ENCODE measurements at regions not wholly inside any gene's neighbourhood (a gene's known extent, or its start where the extent isn't known, plus 50 kb on each side); places are given as distances from the start of the nearest gene placed in this dataset.

GRCh38 chr22:27467711-27468110, 333.8 kb downstream of the MN1 start:
- no peak for DNase-seq

GRCh38 chr22:27468712-27469111, 332.8 kb downstream of the MN1 start:
- no peak for DNase-seq

- no peak for DNase-seq
Observed at GRCh38 chr22:27470169-27470772, 331.3 kb downstream of the MN1 start.

- DNase-seq, result no peak
Observed at GRCh38 chr22:27472975-27473374, 328.6 kb downstream of the MN1 start.

- no peak for DNase-seq
Observed at GRCh38 chr22:27473533-27473932, 328.0 kb downstream of the MN1 start.

- DNase-seq, result no peak
Observed at GRCh38 chr22:27474112-27474571, 327.4 kb downstream of the MN1 start.

GRCh38 chr22:27474711-27475547, 326.6 kb downstream of the MN1 start:
- DNase-seq, result no peak

GRCh38 chr22:27475548-27475897, 326.0 kb downstream of the MN1 start:
- DNase-seq, result no peak

- DNase-seq, result no peak
Observed at GRCh38 chr22:27476318-27476717, 325.2 kb downstream of the MN1 start.

GRCh38 chr22:27476729-27477128, 324.8 kb downstream of the MN1 start:
- no peak for DNase-seq

- DNase-seq, result no peak
Observed at GRCh38 chr22:27477171-27477570, 324.4 kb downstream of the MN1 start.

- no peak for DNase-seq
Observed at GRCh38 chr22:27480487-27480886, 321.1 kb downstream of the MN1 start.

- DNase-seq, result no peak
Observed at GRCh38 chr22:27482402-27482801, 319.2 kb downstream of the MN1 start.

GRCh38 chr22:27483095-27483785, 318.3 kb downstream of the MN1 start:
- DNase-seq, result no peak

GRCh38 chr22:27485842-27486241, 315.7 kb downstream of the MN1 start:
- no peak for DNase-seq

- no peak for DNase-seq
Observed at GRCh38 chr22:27487600-27488452, 313.7 kb downstream of the MN1 start.

- no peak for DNase-seq
Observed at GRCh38 chr22:27488456-27489177, 312.9 kb downstream of the MN1 start.

- no peak for DNase-seq
Observed at GRCh38 chr22:27489178-27489675, 312.3 kb downstream of the MN1 start.

- no peak for DNase-seq
Observed at GRCh38 chr22:27490080-27490479, 311.5 kb downstream of the MN1 start.

- no peak for DNase-seq
Observed at GRCh38 chr22:27491888-27492287, 309.7 kb downstream of the MN1 start.

- no peak for DNase-seq
Observed at GRCh38 chr22:27492566-27493201, 308.9 kb downstream of the MN1 start.

- DNase-seq, result no peak
Observed at GRCh38 chr22:27493796-27494195, 307.8 kb downstream of the MN1 start.

Data from CD4-positive, alpha-beta T cell treated with Interleukin-17A for 1 hour (primary cell).